GM18951 (cell line): ENCODE measurements at regions not wholly inside any gene's neighbourhood (a gene's known extent, or its start where the extent isn't known, plus 50 kb on each side); places are given as distances from the start of the nearest gene placed in this dataset.
"Not testable (repeated sequence)": the region's sequence is repeated elsewhere in the genome, so short reads cannot be mapped to it uniquely, and the experiment has no call there.

ENCODE experiments used
- POLR2A ChIP-seq: IDR thresholded peaks from 4 replicates; pipeline ENCODE4 v1.6.1; 2011; ENCODE audit warnings: mild to moderate bottlenecking; ENCODE audit not compliant: insufficient read length, insufficient read depth; ENCODE audit errors: extremely low read depth
- in situ Hi-C: fragments of 300-500 bp; cut with MboI; formaldehyde crosslinking; loops from one replicate; pipeline ENCODE4 v1.12.0; 2022; ENCODE audit warnings: low sequenced_read_pairs, mixed read lengths, inconsistent platforms; ENCODE audit not compliant: unreplicated experiment

DNA sequence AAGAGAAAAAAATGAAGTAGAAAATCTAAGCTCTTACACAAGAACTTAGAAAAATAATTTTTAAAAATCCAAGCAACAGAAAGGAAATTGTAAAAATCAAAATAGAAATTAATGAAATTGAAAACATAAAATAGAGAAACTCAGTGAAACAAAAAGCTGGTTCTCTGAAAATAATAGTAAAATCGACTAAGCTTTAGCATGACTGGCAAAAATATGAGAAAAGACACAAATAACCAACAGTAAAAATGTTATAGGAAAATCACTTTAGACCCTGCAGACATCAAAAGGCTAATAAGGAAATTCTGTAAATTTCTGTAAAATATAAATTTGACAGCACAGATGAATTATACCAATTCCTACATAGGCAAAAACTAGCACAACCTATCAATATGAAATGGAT is 768.9 kb upstream of the LRRTM1 start:
- in situ Hi-C loops, result no loop called here
- TF ChIP-seq POLR2A, result no peak

DNA sequence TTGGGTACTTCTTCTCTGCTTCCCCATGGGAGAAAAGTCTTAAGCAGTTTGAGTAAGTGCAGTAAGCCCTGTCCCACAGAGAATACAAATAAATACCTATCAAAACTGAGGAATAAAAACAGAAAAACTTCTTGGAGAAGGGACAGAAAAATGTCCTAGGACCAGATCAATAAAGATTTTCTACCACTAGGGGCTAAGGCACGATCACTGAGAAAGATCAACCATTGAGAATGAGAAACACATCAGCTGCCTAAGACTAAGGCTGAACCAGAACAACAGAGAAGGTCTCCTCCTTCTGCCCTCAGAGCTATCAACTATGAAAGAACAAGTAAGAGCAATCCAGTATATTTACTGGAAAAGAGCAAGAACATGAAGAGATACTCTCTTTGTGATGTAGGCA is 763.6 kb upstream of the LRRTM1 start:
- no peak for TF ChIP-seq POLR2A
- in situ Hi-C loops, result no loop called here

DNA sequence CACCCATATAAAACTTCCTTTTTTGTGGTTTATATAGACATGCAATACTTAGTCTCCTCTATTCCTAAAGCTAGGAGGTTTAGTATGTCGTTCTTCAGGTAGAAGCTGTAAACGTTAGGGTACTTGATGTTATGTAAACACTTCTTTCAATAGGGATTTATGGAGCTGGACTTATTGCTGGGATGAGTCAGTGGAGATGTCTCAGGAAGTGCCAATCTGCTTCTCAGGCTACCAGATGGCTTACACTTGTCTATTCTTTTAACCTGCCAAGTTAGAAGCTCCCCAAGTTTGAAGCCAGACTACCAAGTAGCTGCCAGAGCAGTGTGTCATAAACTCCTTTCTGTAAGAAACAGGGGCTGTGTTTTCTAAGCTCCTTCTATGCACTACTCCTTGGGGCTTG is 756.5 kb upstream of the LRRTM1 start:
- in situ Hi-C loops, result no loop called here

DNA sequence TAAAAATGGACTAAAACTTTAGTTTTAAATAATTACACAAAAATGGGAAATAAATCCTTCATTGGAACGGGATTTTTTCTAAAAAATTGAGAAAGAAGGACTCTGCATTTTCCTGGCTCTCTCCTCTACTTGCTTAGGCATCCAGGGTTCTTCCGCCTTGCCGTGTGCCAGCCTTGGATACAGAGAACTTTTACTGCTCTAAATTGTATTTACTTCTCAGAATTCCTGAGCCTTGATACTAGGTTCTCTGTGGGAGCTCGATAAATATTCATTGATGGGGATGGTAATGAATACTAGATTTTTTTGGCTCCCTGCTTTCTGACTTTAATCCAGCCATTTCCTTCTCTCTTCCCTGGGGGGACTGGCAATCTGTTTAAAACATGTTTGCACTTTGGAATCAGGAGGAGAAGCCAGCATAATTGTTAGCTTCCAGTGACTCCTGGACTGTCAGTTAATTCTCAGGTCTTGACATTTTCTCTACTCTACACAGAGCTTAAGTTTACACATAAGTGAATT is 746.1 kb upstream of the LRRTM1 start:
- in situ Hi-C loops, result no loop called here

More for the DNA sequence above, 756.5 kb upstream of the LRRTM1 start:
- no peak for TF ChIP-seq POLR2A

DNA sequence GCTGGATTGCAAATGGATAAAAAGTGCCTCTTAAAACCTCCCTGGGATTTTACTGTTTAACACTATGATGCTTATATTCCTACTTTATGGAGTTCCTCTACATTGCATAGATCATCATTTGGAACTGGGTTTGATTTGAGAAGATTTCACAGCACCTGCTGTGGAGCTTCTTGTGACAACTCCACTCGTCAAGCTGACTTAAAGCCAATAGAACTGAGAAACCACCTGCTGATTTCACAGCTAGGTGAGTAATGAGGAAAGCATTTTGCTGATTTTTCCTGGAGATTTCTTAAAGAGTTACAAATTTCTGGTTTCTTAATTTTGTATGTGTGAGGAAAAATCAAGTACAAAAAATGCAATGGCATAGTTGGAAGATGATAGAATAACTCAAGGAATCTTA is 739.1 kb upstream of the LRRTM1 start:
- no peak for TF ChIP-seq POLR2A
- in situ Hi-C loops, result no loop called here

More for the DNA sequence above, 746.1 kb upstream of the LRRTM1 start:
- TF ChIP-seq POLR2A, result no peak

DNA sequence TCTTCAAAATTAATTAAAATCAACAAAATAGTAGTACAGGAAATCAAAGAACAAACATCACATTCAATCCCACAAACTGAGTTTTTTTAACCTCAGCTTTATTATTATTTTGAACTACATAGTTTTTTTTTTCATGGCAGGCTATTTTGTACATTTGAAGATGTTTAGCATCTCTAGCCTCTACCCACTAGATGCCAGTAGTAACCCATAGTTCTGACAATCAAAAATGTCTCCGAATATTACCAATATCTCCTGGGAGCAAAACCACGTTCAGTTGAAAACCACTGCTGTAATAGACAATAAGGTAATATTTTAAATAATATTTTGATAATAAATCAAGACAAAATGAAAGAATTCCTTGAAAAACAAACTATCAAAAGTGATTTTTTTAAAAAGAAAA is 702.6 kb upstream of the LRRTM1 start:
- in situ Hi-C loops, result no loop called here
- no peak for TF ChIP-seq POLR2A

DNA sequence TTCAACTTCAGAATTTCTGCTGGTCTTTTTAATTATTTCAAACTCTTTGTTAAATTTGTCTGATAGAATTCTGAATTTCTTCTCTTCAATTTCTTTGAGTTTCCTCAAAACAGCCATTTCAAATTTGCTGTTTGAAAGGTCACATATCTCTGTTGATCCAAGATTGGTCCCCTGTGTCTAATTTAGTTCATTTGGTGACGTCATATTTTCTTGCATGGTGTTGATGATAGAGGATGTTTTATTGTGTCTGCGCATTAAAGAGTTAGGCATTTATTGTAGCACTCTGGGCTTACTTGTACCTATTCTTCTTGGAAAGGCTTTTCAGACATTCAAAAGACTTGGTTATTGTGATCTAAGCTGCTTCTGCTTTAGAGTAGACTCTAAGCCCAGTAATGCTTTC is 698.4 kb upstream of the LRRTM1 start:
- no peak for TF ChIP-seq POLR2A
- in situ Hi-C loops, result no loop called here

DNA sequence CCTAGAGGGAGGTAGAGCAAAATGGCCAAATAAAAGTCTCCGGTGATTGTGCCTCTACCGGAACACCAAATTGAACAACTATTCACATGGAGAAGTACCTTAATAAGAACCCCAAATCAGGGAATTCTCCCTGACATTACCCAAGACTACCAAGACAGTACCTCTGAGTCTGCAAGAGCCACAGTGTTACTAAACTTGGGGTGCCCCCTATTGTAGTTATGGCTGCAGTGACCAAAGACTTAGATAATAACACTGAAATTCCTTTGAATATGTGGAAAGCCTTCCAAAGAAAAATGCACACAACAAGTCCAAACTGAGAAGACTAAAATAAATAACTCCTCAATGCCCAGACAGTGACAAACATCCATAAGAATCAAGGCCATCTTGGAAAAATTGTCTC is 682.9 kb upstream of the LRRTM1 start:
- TF ChIP-seq POLR2A, result no peak
- in situ Hi-C loops, result no loop called here

DNA sequence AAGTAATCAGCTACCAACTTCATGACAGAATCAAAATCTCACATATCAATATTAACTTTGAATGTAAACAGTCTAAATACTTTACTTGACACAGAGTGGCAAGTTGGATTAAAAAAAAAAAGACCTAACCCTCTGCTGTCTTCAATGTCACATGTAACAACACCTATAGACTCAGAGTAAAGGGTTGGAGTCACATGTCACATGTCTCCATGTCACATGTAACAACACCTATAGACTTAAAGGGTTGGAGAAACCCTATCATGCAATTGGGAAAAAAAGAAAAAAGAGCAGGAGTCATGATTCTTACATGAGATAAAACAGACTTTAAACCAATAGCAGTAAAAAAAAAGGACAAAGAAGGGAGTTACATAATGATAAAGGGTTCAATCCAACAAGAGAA is 665.3 kb upstream of the LRRTM1 start:
- in situ Hi-C loops, result no loop called here
- no peak for TF ChIP-seq POLR2A

DNA sequence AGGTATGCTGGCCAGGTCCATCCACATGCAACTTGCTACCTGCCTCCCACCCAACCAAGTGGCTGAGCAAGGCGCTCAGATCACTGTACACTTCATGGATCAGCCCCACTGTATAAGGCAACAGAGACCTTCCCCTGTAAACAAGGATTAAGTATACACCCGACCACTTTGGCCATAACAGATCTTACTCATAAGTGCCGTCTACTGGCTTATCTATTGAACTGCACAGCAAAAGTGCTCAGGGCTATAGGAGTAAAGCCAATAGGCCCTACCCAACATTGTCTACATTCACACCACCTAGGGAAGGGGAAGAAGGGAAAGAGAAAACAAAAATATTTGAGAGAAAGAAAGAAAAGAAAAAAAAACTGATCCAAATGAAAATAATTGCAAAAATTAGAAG is 663.9 kb upstream of the LRRTM1 start:
- TF ChIP-seq POLR2A, result no peak
- in situ Hi-C loops, result no loop called here

DNA sequence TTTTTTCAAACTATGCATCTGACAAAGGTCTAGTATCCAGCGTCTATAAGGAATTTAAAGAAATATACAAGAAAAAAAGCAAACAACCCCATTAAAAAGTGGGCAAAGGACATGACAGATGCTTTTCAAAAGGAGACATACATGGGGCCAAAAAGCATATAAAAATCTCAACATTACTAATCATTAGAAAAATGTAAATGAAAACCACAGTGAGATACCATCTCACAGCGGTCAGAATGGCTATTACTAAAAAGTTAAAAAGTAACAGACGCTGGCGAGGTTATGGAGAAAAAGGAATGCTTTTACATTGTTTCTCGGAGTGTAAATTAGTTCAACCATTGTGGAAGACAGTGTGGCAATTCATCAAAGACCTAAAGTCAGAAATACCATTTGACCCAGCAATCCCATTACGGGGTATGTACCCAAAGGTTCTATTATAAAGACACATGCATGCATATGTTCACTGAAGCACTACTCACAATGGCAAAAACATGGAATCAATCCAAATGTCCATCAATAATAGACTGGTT is 643.1 kb upstream of the LRRTM1 start:
- in situ Hi-C loops, result no loop called here
- TF ChIP-seq POLR2A, result no peak

DNA sequence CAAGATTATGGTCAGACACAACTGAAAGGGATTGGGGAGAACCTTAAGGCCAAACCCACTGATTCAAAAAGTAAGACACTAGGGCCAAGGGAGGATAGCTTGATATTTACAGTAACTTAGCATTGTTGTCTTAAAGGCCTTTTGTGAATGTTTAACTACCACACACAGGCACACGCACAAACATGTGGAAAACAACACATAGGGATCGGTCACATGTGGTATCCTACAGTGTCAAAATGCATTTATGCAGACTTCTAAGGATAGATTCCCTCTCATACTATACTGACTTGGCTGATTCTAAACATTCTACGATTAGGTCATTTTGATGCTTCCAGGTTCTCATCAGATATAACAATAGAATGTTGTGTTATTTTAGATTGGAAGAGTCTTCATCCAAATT is 638.9 kb upstream of the LRRTM1 start:
- no peak for TF ChIP-seq POLR2A
- in situ Hi-C loops, result no loop called here

DNA sequence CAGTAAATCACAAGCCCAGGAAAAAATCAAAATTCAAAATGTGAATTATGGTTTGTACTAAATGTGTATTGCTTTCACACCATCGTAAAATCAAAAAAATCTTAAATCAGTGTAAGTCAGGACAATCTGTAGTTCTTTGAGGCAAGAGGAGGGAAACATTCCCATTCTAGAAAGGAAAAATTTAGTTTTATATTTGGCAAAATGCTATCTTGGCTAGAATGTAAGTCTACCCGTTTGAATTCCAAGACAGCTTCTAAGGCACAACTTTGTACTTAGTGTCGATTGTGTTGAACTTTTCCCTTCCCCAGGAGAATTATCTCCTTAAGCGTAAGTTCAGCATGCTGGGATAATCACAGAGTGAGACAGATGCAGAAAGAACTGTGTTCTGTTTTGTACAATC is 638.2 kb upstream of the LRRTM1 start:
- TF ChIP-seq POLR2A, result no peak
- in situ Hi-C loops, result no loop called here

DNA sequence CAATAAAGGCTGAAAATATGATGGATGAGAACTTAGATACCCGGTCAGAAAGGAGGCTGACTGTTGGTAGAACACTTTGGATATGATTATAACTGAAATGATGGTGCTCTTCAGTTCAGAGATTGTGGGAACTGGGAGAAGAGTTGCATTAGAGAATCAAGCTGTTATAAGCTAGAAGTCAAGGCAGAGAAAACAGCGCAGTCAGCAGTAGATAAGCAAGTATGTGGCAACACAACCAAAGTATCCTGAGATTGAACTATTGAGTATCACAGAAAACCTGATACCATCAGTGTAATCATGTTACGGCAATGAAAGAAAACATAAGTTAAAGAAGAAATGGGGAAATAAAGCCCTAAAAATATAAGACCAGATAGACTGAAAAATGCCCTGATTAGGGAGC is 633.9 kb upstream of the LRRTM1 start:
- in situ Hi-C loops, result no loop called here

DNA sequence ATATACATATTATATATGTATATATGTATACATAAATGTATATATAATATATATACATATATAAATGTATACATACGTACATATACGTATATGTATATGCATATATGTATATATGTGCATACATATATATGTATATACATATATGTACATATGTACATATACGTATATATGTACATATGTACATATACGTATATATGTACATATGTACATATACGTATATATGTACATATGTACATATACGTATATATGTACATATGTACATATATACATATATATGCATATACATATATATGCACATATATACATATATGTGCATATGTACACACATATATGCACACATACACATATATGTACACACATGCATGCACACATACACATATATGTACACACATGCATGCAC is 627.3 kb upstream of the LRRTM1 start:
- in situ Hi-C loops, result not testable (repeated sequence)

More for the DNA sequence above, 633.9 kb upstream of the LRRTM1 start:
- no peak for TF ChIP-seq POLR2A
